ENCODE measurements at regions not wholly inside any gene's neighbourhood (a gene's known extent, or its start where the extent isn't known, plus 50 kb on each side); places are given as distances from the start of the nearest gene placed in this dataset.
"Not testable (repeated sequence)": the region's sequence is repeated elsewhere in the genome, so short reads cannot be mapped to it uniquely, and the experiment has no call there.

GRCh38 chr10:46645110-46645509, 66.2 kb downstream of the SYT15 start:
- DNase-seq, result not testable (repeated sequence)

GRCh38 chr10:46646132-46646531, 67.2 kb downstream of the SYT15 start:
- DNase-seq, result not testable (repeated sequence)

- not testable (repeated sequence) for DNase-seq
These were observed 72.0 kb downstream of the SYT15 start for GRCh38 chr10:46650967-46651366.

GRCh38 chr10:46657437-46657836, 78.5 kb downstream of the SYT15 start:
- not testable (repeated sequence) for DNase-seq

- DNase-seq, result not testable (repeated sequence)
These were observed 81.3 kb downstream of the SYT15 start for GRCh38 chr10:46660027-46660834.

- DNase-seq, result not testable (repeated sequence)
These were observed 81.9 kb downstream of the SYT15 start for GRCh38 chr10:46660835-46661164.

- not testable (repeated sequence) for DNase-seq
These were observed 86.6 kb downstream of the SYT15 start for GRCh38 chr10:46665536-46665935.

GRCh38 chr10:46668357-46668997, 89.5 kb downstream of the SYT15 start:
- DNase-seq, result not testable (repeated sequence)

GRCh38 chr10:46677836-46678435, 99.0 kb downstream of the SYT15 start:
- DNase-seq, result not testable (repeated sequence)

- not testable (repeated sequence) for DNase-seq
These were observed 112.5 kb downstream of the SYT15 start for GRCh38 chr10:46691397-46691796.

- DNase-seq, result not testable (repeated sequence)
These were observed 114.3 kb downstream of the SYT15 start for GRCh38 chr10:46693218-46693617.

- not testable (repeated sequence) for DNase-seq
These were observed 138.3 kb downstream of the SYT15 start for GRCh38 chr10:46717264-46717663.

GRCh38 chr10:46718014-46718413, 139.1 kb downstream of the SYT15 start:
- not testable (repeated sequence) for DNase-seq

GRCh38 chr10:46720386-46720785, 141.5 kb downstream of the SYT15 start:
- peak; percentile 10 for DNase-seq

- not testable (repeated sequence) for DNase-seq
These were observed 142.0 kb downstream of the SYT15 start for GRCh38 chr10:46720811-46721518.

- DNase-seq, result not testable (repeated sequence)
These were observed 145.3 kb downstream of the SYT15 start for GRCh38 chr10:46724258-46724657.

GRCh38 chr10:46728359-46728758, 149.4 kb downstream of the SYT15 start:
- DNase-seq, result not testable (repeated sequence)

- DNase-seq, result not testable (repeated sequence)
These were observed 151.8 kb downstream of the SYT15 start for GRCh38 chr10:46730729-46731128.

GRCh38 chr10:46733635-46734261, 154.8 kb downstream of the SYT15 start:
- not testable (repeated sequence) for DNase-seq

GRCh38 chr10:46734262-46734642, 155.3 kb downstream of the SYT15 start:
- not testable (repeated sequence) for DNase-seq

GRCh38 chr10:46739919-46740318, 161.0 kb downstream of the SYT15 start:
- DNase-seq, result not testable (repeated sequence)

GRCh38 chr10:46740368-46740767, 161.4 kb downstream of the SYT15 start:
- DNase-seq, result not testable (repeated sequence)

Measured in tongue (tissue), 1 donor.